ENCODE measurements at regions not wholly inside any gene's neighbourhood (a gene's known extent, or its start where the extent isn't known, plus 50 kb on each side); places are given as distances from the start of the nearest gene placed in this dataset.
"Not testable (repeated sequence)": the region's sequence is repeated elsewhere in the genome, so short reads cannot be mapped to it uniquely, and the experiment has no call there.

DNA sequence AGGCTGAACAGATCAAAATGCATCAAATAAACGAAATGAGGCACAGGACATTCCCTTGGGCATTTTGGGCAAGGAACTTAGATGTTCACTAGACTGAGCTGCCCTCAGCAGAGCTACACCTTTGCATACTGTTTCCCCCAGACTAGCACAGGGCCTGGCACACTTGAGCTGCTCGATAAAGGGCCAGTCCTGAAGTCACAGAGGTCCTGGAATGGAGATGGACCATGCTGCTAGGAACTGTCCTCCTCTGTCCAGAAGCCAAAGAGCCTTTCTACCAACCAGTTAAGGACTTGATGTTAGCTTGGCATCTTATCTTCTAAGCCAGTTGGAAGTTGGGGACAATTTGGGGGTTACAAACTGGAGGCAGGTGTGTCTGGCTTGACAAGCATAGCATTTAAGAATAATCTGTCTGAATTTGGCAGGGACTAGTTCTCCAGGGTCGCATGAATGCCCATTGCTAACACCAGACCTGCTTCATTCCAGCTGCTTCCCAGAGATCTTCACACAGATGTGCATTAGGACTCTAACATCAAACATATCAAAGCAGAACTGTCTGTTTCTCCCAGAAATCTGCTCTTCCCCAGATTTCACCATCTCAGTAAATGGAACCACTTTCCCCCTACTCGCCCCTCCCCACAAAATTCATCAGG lies 152.2 kb upstream of the PDE1C start:
- no peak for DNase-seq (ENCODE audit: low read depth)

DNA sequence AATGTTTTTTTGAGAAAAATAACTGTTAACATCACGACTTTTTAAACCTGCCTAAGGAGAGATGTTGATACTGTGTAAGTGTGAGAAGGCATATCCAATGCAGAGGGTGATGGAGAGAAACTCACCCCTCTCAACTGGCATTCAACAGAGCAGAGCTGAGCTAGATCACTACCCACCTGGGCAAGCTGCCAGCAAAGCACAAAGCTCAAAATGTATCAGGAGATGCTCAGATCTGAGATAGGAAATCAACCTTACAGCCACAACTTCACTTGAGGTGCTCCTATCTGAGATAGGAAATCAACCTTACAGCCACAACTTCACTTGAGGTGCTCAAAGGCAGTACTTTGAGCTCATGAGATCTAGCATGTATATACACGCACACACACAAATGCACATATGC lies 151.5 kb upstream of the PDE1C start:
- no peak for DNase-seq (ENCODE audit: low read depth)

DNA sequence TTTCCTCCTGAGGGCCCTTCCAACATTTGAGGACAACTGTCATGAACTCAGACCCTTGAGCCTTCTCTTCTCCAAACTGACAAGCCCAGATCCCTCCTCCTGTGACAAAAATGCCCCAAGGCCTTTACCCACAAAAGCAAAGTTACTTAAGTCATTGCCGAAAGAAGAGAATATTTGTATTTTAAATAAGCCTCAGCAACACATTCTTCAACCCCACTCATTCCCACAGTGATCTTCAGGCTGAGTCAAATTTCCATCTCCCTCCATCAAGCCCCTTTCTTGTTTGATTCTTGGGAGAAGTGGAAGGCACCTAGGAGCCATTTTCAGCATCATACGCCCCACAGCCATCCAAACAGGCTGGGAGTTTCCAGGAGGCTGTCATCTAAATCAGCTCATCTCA lies 150.8 kb upstream of the PDE1C start:
- no peak for DNase-seq (ENCODE audit: low read depth)

DNA sequence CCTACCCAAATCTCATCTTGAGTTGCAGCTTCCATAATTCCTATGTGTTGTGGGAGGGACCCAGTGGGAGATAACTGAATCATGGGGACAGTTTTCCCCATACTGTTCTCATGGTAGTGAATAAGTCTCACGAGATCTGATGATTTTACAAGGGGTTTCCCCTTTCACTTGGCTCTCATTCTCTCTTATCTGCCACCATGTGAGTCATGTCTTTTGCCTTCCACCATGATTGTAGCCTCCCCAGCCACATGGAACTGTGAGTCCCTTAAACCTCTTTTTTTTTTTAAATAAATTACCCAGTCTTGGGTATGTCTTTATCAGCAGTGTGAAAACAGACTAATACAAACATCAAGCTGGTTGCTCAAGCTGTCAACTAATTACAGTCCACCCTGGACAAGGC lies 149.6 kb upstream of the PDE1C start:
- DNase-seq (ENCODE audit: low read depth) = not testable (repeated sequence)

DNA sequence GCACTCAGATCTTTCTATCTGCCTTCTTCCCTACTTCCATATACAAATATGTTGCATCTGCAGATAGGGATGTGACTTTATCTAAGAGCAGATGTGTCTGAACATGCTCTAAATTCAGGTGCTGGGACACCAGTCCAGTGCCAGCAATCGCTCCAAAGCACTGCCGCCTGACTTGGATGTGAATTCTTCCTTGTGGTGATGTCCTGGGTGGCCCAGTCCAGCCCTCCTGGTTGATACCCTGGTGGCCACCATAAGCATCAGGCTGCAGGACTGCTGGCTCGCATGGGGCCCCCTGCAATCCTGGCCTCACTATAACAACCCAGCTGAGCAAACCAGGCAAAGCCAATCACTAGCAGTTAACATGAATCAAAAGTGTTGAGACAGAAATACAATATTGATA lies 149.2 kb upstream of the PDE1C start:
- no peak for DNase-seq (ENCODE audit: low read depth)

DNA sequence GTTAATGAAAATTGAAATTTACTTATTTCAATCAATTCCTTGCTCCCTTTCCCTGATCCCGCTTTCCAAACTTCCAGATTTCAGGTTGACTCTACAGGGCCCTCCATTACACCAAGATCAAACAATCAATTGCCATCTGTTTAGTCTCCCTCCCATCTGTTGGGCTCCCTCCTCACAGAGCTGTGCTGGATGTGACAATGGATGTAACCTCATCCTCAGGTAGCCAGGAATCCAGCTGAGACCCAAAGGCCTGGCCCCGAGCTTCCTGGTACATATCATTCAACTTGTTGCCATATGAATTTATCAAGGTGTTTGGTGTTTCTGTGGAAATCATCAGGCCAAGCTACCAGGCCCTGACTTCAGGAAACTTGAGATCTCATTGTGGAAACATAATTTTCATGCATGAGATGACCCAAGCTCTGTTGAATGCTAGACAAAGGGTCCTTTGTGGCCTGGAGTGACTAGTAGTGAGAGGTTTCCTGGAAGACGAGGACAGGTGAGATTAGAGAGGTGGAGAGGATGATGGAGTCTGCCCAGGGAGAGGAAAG lies 148.6 kb upstream of the PDE1C start:
- DNase-seq (ENCODE audit: low read depth) = no peak

DNA sequence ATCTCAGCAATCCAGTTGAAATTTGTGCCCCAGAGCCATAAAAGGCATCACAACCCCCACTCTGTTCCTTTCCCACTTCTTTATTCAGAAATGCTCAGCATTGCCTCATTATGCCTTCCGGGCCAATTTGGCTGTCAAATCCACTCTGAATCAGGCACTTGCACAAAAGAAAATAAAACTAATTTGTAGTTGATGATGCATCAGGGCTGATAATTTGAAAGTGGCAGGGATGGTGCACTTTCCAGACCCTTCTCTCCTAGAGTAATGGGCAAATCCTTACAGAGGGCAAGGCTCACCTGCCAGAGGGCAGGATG lies 147.9 kb upstream of the PDE1C start:
- DNase-seq (ENCODE audit: low read depth) = no peak

DNA sequence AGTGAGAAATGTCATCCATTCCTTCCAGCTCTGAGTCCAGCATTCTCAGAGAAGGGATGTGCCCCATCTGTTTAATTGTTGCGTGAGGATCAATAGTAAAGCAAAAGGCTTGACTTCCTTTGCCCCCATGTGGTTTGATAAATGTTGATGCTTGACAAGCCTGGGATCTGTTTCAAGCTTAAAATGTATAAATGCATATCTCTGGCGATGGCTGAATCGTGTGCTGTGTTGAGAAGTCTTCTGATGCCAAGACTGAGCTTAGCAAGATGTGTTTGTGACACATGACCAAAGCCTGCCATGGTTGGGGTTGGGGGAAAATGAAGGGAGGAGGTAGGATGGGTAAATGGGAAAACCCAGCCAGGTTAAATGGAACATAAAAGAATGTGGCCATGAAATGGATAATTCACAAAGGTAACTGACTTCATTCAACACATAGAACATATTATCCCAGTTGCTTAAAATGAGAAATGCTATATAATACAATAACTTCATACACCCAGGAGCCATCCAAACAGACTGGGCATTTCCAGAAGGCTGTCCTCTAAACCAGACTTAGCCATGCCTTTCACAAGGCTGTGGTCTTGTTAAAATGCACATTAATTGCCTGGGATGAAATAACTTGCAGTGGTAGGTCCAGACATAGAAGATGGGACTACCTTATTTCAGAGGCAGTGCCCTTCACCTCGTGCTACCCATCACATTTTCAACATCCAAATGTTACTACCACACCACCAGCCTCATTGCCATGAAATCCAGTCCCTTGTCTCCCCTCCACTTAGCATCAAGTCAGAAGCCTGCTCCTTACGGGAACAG lies 147.3 kb upstream of the PDE1C start:
- DNase-seq (ENCODE audit: low read depth) = no peak

DNA sequence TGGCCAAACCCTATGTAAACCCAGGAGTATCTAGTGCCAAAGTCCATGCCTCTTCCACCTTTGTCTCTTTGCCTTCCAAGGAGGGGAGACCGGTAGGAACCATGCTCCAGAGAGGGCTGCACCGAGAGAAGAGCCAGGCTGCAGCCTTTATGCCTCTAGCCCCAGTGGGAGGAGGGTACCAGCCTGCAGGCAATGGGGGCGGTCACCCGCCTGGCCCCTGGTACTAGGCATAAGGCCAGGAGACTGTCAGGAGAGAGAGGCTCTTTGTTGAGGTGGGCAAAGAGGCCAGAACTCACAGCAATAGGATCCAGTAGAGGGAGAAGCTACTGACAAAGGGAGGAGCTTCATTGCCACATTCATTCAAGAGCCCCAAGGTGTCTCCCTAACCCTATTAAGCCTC lies 146.6 kb upstream of the PDE1C start:
- no peak for DNase-seq (ENCODE audit: low read depth)

DNA sequence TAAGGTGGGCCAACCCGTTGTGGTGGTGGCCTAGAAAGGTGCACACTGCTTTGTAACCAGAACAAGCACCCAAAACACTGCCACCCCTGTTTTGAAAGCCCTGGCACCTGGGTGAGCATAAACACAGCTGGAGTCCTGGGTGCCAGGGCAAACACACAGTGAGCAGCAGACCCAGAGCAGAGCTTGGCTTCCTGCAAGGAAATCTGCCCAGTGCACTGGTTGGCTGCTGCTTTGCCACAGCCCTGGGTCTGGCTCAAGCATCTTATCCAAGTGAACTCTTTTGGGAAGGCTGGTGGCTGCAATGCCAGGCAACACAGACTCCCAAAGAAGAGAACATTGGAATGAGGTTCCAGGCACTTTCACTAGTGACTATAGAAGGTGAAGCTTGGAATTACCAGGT lies 145.5 kb upstream of the PDE1C start:
- DNase-seq (ENCODE audit: low read depth) = no peak

DNA sequence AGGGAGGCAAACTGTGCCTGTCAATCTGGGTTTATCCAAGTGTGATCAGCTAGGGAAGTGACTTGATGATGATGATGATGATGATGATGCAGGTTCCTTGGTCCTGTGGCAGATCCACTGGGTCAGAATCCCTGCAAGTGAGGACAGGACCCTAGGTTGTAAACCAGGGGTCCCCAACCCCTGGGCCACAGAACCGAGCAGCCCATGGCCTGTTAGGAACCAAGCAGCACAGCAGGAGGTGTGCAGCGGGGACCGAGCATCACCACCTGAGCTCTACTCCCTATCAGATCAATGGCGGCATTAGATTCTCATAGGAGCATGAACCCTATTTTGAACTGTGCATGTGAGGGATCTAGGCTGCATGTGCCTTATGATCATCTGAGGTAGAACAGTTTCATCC lies 144.7 kb upstream of the PDE1C start:
- DNase-seq (ENCODE audit: low read depth) = no peak

DNA sequence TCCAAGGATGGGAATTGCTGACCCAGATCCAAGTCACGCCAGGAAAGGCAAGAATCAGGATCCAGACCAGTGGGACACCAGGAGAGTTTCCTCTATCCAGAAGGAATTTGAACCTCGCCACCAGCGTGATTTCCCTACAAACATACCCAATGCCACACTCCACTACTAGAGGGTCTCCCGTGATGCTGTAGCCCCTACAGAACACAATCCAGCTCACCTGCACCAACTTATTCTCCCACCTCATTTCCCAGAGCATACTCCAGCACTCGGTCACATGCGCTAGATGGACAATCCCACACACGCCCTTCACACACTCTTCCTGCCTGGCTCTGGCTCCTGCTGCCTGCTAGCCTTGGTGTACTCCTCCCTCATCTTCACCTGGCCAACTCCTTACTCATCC lies 142.1 kb upstream of the PDE1C start:
- no peak for DNase-seq (ENCODE audit: low read depth)

DNA sequence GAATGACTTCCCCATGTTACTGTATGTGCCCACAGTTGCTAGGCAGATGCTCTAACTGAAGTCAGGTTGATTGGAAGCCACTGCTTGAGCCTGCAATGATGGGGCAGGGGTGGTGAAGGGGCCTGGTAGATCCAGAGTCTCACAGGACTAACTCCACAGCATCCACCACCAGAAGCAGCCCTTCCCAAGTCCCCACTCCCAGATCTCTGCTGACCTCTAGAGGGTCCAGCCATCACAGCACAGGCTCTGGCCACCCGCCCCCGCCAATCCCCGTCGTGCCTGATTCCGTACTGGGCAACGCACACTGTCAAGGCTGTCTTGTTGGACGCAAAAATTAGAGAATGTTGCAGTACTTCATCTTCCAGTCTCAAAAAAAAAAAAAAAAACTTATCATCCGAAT lies 136.8 kb upstream of the PDE1C start:
- DNase-seq (ENCODE audit: low read depth) = no peak

DNA sequence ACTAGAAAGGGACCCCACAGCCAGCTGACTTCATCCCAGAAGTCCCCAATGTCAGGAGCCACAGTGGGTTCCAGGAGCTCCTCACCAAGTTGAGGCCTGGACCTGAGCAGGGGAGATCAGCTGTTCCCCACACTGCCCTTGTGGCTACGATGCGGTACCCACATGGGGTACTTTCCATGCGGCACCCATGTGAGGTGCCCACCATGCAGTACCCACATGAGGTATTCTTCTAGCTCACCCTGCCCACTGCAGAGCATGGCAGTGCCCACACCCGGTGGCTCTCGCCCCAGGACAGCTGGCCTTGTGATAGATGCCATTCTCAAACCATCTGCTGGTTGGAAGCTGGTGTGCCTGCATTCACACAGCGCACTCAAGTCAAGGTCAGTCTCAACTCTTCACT lies 136.3 kb upstream of the PDE1C start:
- no peak for DNase-seq (ENCODE audit: low read depth)

DNA sequence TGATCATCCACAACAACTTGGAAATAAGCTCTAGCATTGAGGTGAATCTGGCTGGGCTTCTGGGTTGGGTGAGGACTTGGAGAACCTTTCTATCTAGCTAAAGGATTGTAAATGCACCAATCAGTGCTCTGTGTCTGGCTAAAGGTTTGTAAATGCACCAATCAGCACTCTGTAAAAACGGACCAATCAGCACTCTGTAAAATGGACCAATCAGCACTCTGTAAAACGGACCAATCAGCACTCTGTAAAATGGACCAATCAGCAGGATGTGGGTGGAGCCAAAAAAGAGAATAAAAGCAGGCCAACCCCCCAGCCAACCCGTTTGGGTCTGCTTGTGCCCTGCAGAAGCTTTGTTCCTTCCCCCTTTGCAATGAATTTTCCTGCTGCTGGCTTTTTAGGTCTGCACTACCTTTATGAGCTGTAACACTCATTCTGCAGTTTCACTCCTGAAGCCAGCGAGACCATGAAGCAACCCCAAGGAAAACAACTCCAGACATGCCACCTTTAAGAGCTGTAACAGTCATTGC lies 135.2 kb upstream of the PDE1C start:
- not testable (repeated sequence) for DNase-seq (ENCODE audit: low read depth)

DNA sequence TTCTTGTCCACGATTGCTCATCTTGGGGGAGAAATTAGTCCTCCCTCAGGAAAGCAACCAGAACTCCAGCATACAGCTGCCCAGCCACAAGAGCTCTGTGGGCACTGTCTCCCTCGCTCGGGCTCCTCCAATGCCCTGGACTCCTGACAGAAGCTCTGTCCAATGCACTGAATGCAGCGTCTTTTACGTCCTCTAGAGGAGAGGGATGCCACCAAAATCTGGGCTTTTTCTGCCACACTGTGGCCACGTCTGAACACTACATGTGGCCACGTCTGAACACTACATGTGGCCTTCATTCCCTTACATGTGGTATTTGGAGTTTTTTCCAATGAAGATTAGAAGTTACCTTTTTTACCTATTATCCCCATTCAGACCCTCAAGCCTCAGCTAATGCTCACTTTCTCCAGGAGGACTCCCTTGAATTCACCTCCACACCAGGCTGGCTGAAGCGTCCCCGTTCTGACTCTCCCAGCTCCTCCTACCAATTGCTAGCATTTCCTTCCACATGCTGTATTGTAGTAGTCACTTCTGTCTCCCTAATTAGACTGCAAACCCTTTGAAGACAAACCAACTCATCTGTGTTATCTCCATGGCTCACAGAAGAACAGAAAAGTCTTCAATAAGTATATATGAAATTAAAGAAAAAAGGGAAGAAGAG lies 134.3 kb upstream of the PDE1C start:
- DNase-seq (ENCODE audit: low read depth) = no peak

DNA sequence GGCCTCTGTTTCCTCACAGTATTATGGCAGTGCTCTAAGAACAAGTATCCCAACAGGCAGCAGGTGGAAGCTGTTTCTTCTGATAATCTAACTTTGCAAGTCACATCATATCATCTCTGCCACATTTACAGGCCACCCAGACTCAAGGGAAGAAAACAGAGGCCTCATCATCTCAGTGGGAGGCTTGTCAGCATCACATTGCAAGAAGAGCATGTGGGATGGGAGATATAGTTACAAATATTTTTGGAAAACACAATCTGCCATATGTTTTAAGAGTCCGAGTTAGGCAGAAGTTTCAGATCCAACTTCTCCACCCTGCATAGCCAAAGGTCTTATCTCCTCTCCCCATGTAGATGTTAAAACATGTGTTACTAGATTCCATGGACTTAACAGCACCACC lies 130.4 kb upstream of the PDE1C start:
- no peak for DNase-seq (ENCODE audit: low read depth)

DNA sequence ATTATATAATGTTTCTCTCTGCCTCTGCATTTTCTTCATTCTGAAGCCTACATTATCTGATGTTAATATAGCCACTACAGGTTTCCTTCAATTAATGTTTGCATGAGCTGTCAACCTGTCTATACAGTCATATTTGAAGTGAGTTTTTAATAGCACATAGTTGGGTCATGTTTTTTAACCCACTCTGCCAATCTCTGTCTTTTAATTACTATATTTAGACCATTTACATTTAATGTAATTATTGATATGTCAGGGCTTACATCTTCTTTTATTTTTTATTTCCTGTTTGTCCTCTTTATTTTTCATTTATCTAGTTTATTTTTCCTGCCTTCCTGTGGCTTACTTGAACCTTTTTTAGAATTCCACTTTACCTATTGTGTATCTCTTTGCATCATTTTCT lies 124.3 kb upstream of the PDE1C start:
- DNase-seq (ENCODE audit: low read depth) = no peak

DNA sequence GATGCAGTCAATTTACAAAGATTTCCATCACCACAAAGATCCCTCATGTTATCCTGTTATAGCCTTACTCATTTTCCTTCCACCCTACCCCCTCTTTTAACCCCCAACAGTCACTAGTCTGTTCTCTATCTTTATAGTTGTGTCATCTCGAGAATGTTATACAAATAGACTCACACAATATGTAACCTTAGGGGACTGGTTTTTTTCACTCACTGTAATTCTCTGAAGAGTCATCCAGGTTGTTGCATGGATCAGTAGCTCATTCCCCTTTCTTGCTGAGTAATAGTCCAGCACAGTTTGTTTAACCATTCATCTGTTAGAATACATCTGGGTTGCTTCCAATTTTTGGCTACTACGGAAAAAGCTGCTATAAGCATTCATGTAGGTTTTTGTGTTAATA lies 121.1 kb upstream of the PDE1C start:
- no peak for DNase-seq (ENCODE audit: low read depth)

DNA sequence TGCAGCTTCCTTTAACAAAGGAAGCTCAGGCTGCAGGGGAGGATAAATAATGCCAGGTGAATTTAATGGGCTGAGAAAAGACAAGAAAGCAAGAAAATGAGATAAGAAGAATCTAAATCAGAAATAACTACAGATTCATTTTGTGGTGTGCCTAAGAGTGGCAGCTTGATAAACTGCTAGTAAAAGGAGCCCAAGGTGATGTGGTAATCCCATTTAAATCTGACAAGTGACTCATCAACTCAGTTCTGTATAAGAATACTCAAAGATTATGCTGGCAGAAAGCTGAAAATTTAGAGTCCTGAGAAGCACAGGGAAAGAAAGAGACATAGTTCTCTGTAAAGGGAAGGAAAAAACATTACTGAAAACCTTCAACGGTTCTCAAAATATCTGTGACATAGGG lies 109.4 kb upstream of the PDE1C start:
- no peak for DNase-seq (ENCODE audit: low read depth)

DNA sequence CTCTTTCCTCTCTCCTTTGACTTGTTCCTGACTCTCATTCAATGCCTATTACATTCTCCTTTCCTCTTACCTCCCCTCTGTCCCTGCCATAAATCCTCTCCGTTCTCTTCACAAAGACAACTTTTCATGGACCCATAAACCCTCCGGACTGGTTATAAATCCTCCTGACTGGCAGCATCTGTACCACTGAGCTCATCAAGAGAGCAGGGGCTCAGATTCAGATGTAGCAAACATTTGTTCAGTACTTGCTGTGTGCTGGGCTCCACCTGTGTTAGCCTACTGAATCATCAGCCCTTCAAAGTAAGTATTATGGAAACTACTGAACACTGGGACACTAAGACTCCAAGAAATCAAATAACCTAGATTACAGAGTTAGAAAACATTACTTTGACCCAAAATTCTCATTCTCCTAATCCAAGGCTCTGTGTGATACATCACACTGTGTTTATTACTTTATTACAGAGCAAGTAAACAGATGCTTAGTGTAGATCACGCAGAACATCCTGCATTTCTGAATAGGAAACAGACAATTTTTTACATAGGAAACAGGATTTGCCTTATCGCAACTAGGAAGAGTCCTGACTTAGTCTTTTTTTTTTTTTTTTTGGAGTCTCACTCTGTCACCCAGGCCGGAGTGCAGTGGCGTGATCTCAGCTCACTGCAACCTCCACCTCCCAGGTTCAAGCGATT lies 108.6 kb upstream of the PDE1C start:
- DNase-seq (ENCODE audit: low read depth) = no peak

DNA sequence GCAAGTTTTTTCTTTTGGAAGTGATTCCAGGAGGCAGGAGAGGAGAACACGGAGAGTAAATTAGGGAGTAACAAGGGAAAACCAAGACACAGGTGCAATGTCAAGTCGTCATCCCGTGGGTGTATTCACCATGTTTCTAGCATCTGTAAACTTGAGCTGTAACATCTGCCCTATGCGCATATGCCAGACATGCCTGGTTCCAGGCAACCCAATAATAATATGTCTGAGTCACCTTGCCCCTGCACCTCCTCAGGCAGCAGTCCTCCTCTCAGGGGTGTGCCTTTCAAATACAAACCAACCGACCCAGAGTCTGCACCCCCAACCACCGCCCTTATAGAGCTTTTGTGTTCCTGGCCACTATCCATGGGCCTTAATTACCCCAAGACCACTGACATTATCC lies 107.0 kb upstream of the PDE1C start:
- no peak for DNase-seq (ENCODE audit: low read depth)

DNA sequence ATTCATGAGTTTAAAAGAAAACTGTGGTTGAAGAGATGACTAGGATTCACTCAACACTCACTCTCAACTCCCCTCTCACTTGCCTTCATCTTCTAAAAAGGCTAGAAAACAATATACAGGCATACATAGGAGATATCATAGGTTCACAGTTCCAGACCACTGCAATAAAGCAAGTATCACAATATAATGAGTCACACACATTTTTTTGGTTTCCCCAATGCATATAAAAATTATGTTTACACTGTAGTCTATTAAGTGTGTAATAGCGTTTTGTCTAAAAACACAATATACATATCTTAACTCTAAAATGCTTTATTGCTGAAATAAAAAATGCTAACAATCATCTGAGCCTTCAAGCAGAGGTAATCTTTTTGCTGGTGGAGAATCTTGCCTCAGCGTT lies 104.9 kb upstream of the PDE1C start:
- no peak for DNase-seq (ENCODE audit: low read depth)
